HUDEP-2 (cell line): ENCODE measurements at regions not wholly inside any gene's neighbourhood (a gene's known extent, or its start where the extent isn't known, plus 50 kb on each side); places are given as distances from the start of the nearest gene placed in this dataset.
"Not testable (repeated sequence)": the region's sequence is repeated elsewhere in the genome, so short reads cannot be mapped to it uniquely, and the experiment has no call there.

Experiments used
- DNase-seq, 76 experiments: peaks; one replicate each; lab custom pipeline; 2025; ENCODE audit not compliant: unreplicated experiment in 76 of 76; lab: John Stamatoyannopoulos, UW

DNA sequence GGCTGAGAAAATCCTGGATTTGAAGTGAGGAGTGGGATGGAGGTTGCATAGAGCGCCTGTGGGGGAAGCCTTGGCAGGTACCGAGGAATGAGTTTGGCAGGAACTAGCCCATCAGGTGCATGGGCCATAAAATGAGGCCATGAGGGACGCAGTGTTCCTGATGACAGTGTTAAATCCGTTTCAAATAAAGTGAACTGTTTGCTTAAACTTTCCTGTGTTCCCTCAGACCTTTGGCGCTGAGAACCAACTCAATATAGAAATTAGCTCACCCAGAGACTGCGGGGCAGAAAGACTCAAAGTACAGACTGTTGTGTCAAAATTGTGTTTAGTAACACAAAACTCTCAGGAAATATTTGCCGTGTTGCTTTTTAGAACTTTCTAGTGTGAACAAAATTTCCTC is 250.0 kb upstream of the NR3C2 start:
- DNase-seq: no peak

DNA sequence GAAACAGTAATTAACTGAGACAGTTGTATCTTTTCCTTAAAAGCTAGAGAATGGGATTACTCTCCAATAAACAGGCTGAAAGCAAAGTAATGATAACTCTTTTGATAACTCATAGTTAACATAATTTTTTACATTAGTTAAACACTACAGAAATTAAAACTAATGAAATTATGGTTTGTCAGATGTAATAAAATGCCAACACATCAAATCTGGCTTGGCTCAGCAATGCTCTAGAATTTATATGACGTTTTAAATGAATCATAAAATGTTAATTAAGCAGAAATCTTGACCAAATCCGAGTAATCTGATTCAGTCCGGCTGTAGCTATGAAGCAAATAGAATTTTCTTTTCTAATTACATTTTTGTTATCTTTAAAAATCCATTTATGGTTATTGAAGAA is 244.2 kb upstream of the NR3C2 start:
- DNase-seq: no peak

GRCh38 chr4:148684638-148685037 is 242.4 kb upstream of the NR3C2 start:
- DNase-seq: no peak

DNA sequence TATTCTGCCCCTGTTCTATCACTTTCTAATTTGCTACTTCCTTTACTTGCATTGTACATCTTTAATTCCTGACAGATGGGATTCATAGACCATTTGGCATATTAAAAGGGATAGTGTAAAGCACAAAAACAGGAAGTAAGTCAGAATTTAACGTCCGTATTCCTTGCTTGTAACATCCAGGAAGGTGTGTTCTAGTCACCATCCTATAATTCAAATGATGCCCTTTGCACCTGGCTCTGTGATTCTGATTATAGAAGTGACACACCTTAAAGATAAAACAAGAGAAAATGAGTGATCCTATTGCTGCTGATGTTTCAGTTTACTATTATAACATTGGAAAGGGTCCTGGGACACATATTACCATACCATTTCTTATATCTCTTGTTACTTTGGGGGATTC is 238.7 kb upstream of the NR3C2 start:
- DNase-seq: no peak

- DNase-seq: no peak
Measured at GRCh38 chr4:148676344-148676743, 234.1 kb upstream of the NR3C2 start.

- no peak for DNase-seq
Measured at GRCh38 chr4:148674876-148675275, 232.7 kb upstream of the NR3C2 start.

GRCh38 chr4:148664636-148665035 is 222.4 kb upstream of the NR3C2 start:
- DNase-seq: no peak

DNA sequence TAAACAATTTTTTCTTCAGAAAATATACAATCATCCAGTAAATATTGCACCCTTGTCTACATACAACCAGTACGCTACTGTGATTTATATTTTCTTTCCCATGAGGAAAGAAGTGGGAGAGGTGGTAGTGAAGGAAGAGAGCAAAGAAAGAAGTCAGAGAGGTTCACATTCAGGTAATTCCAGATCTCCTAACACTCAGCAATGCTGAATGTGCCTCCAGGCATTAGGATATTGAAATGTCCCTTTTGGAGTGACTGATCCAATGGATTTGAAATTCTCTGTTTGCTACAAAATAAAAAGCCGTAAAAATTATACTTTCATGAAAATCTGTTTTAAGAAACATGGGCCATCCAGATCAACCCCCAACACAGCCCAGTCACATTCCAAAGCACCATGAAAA is 211.9 kb upstream of the NR3C2 start:
- DNase-seq: no peak

DNA sequence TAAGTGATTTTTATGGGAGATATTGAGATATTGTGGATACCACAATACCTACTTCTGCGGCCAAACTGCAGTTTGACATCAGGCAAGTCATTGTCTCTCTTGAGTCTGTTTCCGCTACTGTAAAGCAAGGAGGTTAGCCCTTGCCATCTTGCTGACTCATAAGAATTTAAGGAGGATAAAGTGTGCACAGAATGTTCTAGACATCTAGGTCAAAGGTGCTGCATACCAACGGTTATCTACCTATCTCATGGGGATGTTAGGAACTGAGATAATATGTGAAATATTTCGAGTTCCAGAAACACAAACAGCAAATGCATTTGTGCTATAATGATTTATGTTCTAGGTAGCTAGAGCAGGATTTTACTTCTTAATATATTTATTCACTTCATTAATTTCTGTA is 211.5 kb upstream of the NR3C2 start:
- no peak for DNase-seq

DNA sequence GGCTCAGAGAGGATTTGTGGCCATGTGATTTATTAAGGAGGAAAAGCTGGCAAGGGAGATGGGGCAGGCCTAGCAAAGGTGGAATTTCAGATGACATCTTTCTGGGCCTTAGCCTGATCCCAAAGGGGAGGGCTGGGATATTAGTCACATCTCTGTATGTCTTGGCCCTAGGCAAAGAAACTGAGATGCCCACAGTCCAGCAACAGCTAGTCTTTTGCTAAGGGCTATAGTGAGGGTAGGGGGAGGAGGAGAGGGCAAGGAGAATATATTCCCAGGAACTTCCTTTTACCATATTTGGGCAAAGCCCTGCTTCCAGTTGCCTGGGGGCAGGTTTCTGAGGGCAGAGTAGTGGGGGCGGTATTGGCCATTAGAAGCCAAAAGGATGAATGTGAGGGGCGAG is 209.8 kb upstream of the NR3C2 start:
- no peak for DNase-seq

GRCh38 chr4:148649652-148650331 is 207.6 kb upstream of the NR3C2 start:
- DNase-seq: no peak

GRCh38 chr4:148643851-148644250 is 201.6 kb upstream of the NR3C2 start:
- no peak for DNase-seq

- DNase-seq: no peak
Measured at GRCh38 chr4:148642907-148643306, 200.7 kb upstream of the NR3C2 start.

DNA sequence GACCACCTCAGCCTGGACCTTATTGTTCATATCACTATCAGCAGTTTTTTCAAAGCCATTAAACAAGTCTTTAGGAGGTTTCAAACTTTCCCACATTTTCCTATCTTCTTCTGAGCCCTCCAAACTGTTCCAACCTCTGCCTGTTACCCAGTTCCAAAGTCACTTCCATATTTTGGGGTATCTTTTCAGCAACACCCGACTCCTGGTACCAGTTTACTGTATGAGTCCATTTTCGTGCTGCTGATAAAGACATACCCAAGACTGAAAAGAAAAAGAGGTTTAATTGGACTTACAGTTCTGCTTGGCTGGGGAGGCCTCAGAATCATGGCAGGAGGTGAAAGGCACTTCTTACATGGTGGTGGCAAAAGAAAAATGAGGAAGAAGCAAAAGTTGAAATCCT is 195.9 kb upstream of the NR3C2 start:
- DNase-seq: not testable (repeated sequence)

DNA sequence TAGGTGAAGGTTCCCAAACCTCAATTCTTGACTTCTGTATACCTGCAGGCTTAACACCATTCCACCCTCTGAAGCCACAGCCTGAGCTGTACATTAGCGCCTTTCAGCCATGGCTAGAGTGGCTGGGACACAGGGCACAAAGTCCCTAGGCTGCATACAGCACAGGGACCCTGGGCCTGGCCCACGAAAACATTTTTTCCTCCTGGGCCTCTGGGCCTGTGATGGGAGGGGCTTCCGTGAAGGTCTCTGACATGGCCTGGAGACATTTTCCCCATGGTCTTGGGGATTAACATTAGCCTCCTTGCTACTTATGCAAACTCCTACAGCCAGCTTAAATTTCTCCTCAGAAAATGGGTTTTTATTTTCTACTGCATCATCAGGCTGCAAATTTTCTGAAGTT is 195.2 kb upstream of the NR3C2 start:
- DNase-seq: not testable (repeated sequence)

- no peak for DNase-seq
Measured at GRCh38 chr4:148634476-148634875, 192.3 kb upstream of the NR3C2 start.

DNA sequence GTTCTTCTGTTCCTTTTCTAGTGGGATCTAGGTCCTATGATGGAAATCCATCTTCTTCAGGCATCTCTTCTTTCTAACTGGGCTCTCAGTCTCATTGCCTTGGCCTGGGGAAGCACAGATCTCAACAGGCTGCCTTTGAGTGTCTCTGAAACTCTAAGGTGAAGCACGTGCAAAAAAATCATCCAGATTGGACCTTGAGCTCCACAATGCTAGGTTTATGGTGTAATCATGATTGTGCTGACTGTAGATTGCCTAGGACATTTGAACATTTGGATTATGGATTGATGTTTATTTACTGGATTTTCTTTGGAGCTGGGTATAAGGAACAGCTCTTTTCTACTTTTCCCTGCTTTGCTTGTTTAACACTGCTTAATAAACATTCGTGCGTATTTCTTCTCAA is 191.5 kb upstream of the NR3C2 start:
- no peak for DNase-seq

GRCh38 chr4:148632476-148632875 is 190.3 kb upstream of the NR3C2 start:
- DNase-seq: no peak

DNA sequence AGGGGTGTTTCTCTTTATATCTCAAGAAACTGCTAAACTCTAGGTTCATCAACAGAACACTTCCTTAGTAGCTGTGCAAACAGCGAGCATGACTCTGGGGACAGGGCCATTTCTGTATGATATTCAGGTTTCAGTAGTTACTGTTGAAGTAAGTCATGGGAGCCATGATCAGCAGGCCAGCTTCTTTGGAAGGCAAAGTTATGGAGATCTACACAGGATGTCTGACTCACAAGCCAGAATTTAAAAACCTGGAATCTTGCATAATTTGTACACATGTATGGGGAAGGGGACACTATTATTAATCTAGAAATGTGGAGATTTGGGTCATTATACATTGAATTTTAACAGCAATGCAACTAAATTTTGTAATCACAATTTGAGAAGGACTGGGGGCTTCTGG is 187.8 kb upstream of the NR3C2 start:
- DNase-seq: no peak

DNA sequence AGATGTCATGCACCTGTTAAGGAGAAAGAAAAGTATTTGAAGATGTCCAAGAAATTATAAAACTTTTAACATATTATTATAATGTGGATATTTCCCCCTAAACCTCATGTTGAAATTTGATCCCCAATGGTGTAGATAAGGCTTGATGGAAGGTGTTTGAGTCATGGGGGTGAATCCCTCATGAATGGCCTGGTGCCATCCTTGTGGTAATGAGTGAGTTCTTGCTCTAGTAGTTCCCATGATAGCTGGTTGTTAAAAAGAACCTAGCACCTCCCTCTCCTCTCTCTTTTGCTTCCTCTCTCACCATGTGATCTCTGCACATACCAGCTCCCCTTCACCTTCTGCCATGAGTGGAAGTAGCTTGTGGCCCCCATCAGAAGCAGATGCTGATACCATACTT is 176.6 kb upstream of the NR3C2 start:
- DNase-seq: no peak

- DNase-seq: no peak
Measured at GRCh38 chr4:148608968-148609367, 166.8 kb upstream of the NR3C2 start.

GRCh38 chr4:148598418-148599207 is 156.4 kb upstream of the NR3C2 start:
- DNase-seq: not testable (repeated sequence)
